Transverse colon (tissue), 4 donors: ENCODE measurements at regions not wholly inside any gene's neighbourhood (a gene's known extent, or its start where the extent isn't known, plus 50 kb on each side); places are given as distances from the start of the nearest gene placed in this dataset.

Experiments
- DNase-seq: peaks from one replicate; pipeline ENCODE4 v3.0.0-alpha.2; 2019
- H3K27ac ChIP-seq, 4 donors: fragments of 200-600 bp; sonication (generic); 2 replicates each; pipeline ENCODE4 v1.5.1; 2016 to 2018; ENCODE audit warnings: inconsistent platforms in 4 of 4
- H3K27me3 ChIP-seq: fragments of 200-600 bp; sonication (generic); 2 replicates; pipeline ENCODE4 v1.5.1; 2017; ENCODE audit warnings: inconsistent platforms
- H3K36me3 ChIP-seq, 4 donors: fragments of 200-600 bp; sonication (generic); 2 replicates each; pipeline ENCODE4 v1.5.1; 2017 to 2019; ENCODE audit warnings: inconsistent platforms in 4 of 4
- H3K4me1 ChIP-seq, 4 donors: fragments of 200-600 bp; sonication (generic); 2 replicates each; pipeline ENCODE4 v1.5.1; 2017 to 2020; ENCODE audit warnings: inconsistent platforms in 4 of 4
- H3K4me3 ChIP-seq, 4 donors: fragments of 200-600 bp; sonication (generic); 1 replicate in 1 of 4; 2 replicates in 3 of 4; pipeline versions ENCODE4 v1.5.1 to v1.6.1; 2017 to 2019; ENCODE audit warnings: inconsistent platforms in 4 of 4
- H3K9me3 ChIP-seq, 2 donors: fragments of 200-600 bp; sonication (generic); 2 replicates each; pipeline ENCODE4 v1.5.1; 2017 to 2019; ENCODE audit warnings: inconsistent platforms in 2 of 2
- CTCF ChIP-seq, 5 experiments: fragments of 200-600 bp in 3 of 5; fragments of 450-650 bp in 2 of 5; sonication (generic) in 3 of 5; IDR thresholded peaks; 1 replicate in 2 of 5; 2 replicates in 3 of 5; pipeline ENCODE4 v1.5.1; 2016 to 2017; ENCODE audit warnings: antibody characterized with exemption in 5 of 5, inconsistent platforms in 3 of 5, mild to moderate bottlenecking in 2 of 5, moderate library complexity in 1 of 5
- EP300 ChIP-seq: sonication (generic); formaldehyde crosslinking; IDR thresholded peaks from one replicate; pipeline ENCODE4 v1.6.1; 2017; ENCODE audit warnings: antibody characterized with exemption, low read depth
- POLR2A ChIP-seq: fragments of 450-650 bp; IDR thresholded peaks from one replicate; pipeline ENCODE4 v1.6.1; 2016; ENCODE audit warnings: antibody characterized with exemption, mild to moderate bottlenecking, moderate library complexity
- POLR2AphosphoS5 ChIP-seq, 3 donors: sonication (generic); formaldehyde crosslinking; IDR thresholded peaks; one replicate each; pipeline ENCODE4 v1.6.1; 2016; ENCODE audit warnings: antibody characterized with exemption in 3 of 3
- WGBS, 2 donors: methylation state at CpG; one replicate each; pipeline ENCODE4 v1.1.5; 2018; ENCODE audit warnings: low coverage in 1 of 2; 5-methylcytosine and 5-hydroxymethylcytosine counted together
- in situ Hi-C, 4 donors: fragments of 200-750 bp; cut with MboI; loops; one replicate each; pipeline versions ENCODE4 v1.15.0 to v1.15.1; 2017; ENCODE audit warnings: low sequenced_read_pairs in 3 of 4, low pct_ligation_motif_present in 1 of 4, low pct_unique_long_range_greater_than_20kb in 1 of 4
- intact Hi-C: fragments of 100-400 bp; cut with DNase I; formaldehyde crosslinking; loops from one replicate; pipeline ENCODE4 v1.15.1; 2023; ENCODE audit warnings: low total_unique reads

- no peaks in the 10 kb centered on the region for H3K36me3 ChIP-seq
- H3K4me3 ChIP-seq: no peak overlapping the region
- H3K4me1 ChIP-seq: peaks cover 0 to 11% (median 0%) of the 10 kb centered on the region in 4 donors
- no peaks in the 10 kb centered on the region for H3K27me3 ChIP-seq
- WGBS, 2 donors: 75 to 81% methylated on average over 2 of the region's 2 CpGs
- DNase-seq: no peak
- in situ Hi-C loops: loop anchor here (10.0 to 25.0 kb wide), 4 partner anchors 493 to 743 kb away; no protein-coding TSS in a partner anchor
- no peak overlapping the region for H3K27ac ChIP-seq
- H3K9me3 ChIP-seq: no peaks in the 10 kb centered on the region
- intact Hi-C loops: no loop called here
- TF ChIP-seq CTCF (IDR thresholded peaks at IDR 0.05) (no peak), POLR2AphosphoS5 (IDR thresholded peaks at IDR 0.05) (no peak), POLR2A (no peak), EP300 (no peak)
These were observed 78.5 kb upstream of the SGIP1 start for GRCh38 chr1:66455446-66455845.

GRCh38 chr1:66460776-66461175 lies 73.2 kb upstream of the SGIP1 start:
- intact Hi-C loops: no loop called here
- no peak for TF ChIP-seq POLR2AphosphoS5 (IDR thresholded peaks at IDR 0.05)
- TF ChIP-seq EP300: no peak
- TF ChIP-seq CTCF (IDR thresholded peaks at IDR 0.05): no peak
- no peak for TF ChIP-seq POLR2A
- no peak for DNase-seq
- WGBS, 2 donors: 82 to 86% methylated on average over 3 of the region's 3 CpGs
- Histone ChIP-seq H3K4me1 (no peaks in the 10 kb centered on the region), H3K9me3 (no peaks in the 10 kb centered on the region), H3K27me3 (no peaks in the 10 kb centered on the region), H3K4me3 (no peak overlapping the region), H3K27ac (no peak overlapping the region), H3K36me3 (no peaks in the 10 kb centered on the region)
- in situ Hi-C loops: loop anchor here in 3 of 4 donors (25.0 kb wide), 3 partner anchors 498 to 748 kb away; no protein-coding TSS in a partner anchor

- Histone ChIP-seq H3K9me3 (no peaks in the 10 kb centered on the region), H3K36me3 (no peaks in the 10 kb centered on the region), H3K27me3 (no peaks in the 10 kb centered on the region), H3K4me1 (no peaks in the 10 kb centered on the region), H3K4me3 (no peak overlapping the region), H3K27ac (no peak overlapping the region)
- no peak for TF ChIP-seq CTCF (IDR thresholded peaks at IDR 0.05)
- TF ChIP-seq POLR2A: no peak
- TF ChIP-seq POLR2AphosphoS5 (IDR thresholded peaks at IDR 0.05): no peak
- TF ChIP-seq EP300: no peak
- DNase-seq: no peak
- in situ Hi-C loops: loop anchor here in 3 of 4 donors (25.0 kb wide), 3 partner anchors 500 to 750 kb away; no protein-coding TSS in a partner anchor
- WGBS, 2 donors: 92 to 100% methylated on average over 1 to 2 of the region's 2 CpGs
- intact Hi-C loops: no loop called here
These were observed 71.6 kb upstream of the SGIP1 start for GRCh38 chr1:66462313-66462712.

GRCh38 chr1:66464351-66464750 lies 69.6 kb upstream of the SGIP1 start:
- TF ChIP-seq POLR2AphosphoS5 (IDR thresholded peaks at IDR 0.05) (no peak), EP300 (no peak), CTCF (IDR thresholded peaks at IDR 0.05) (no peak), POLR2A (no peak)
- no peaks in the 10 kb centered on the region for H3K4me1 ChIP-seq
- H3K27ac ChIP-seq: no peak overlapping the region

More at GRCh38 chr1:66464351-66464750, 69.6 kb upstream of the SGIP1 start:
- H3K36me3 ChIP-seq: no peaks in the 10 kb centered on the region
- intact Hi-C loops: no loop called here
- no peak overlapping the region for H3K4me3 ChIP-seq
- DNase-seq: no peak
- in situ Hi-C loops: loop anchor here in 3 of 4 donors (25.0 kb wide), 3 partner anchors 502 to 752 kb away; no protein-coding TSS in a partner anchor
- no peaks in the 10 kb centered on the region for H3K9me3 ChIP-seq
- no peaks in the 10 kb centered on the region for H3K27me3 ChIP-seq
